Fibroblast of villous mesenchyme (primary cell): ENCODE measurements at regions not wholly inside any gene's neighbourhood (a gene's known extent, or its start where the extent isn't known, plus 50 kb on each side); places are given as distances from the start of the nearest gene placed in this dataset.

ENCODE experiments used
- DNase-seq: peaks from one replicate; pipeline ENCODE4 v3.0.0-alpha.2; 2010; ENCODE audit warnings: low read depth
- H3K4me3 ChIP-seq: 2 replicates; pipeline ENCODE4 v1.5.1; 2011; ENCODE audit warnings: low read depth, mild to moderate bottlenecking, low read length
- CTCF ChIP-seq: IDR thresholded peaks from 2 replicates; pipeline ENCODE4 v1.5.1; 2012; ENCODE audit warnings: low read depth, mild to moderate bottlenecking, low read length; ENCODE audit not compliant: insufficient read depth

- H3K4me3 ChIP-seq: no peak overlapping the region
- no peak for DNase-seq
- TF ChIP-seq CTCF: no peak
These were observed 644.7 kb upstream of the PCDH10 start for GRCh38 chr4:132504438-132504837.

GRCh38 chr4:132506568-132506967 is 642.5 kb upstream of the PCDH10 start:
- no peak for DNase-seq
- no peak overlapping the region for H3K4me3 ChIP-seq
- TF ChIP-seq CTCF: no peak

- DNase-seq: no peak
- TF ChIP-seq CTCF: no peak
- H3K4me3 ChIP-seq: no peak overlapping the region
These were observed 635.6 kb upstream of the PCDH10 start for GRCh38 chr4:132513491-132513890.

- H3K4me3 ChIP-seq: no peak overlapping the region
- no peak for DNase-seq
- no peak for TF ChIP-seq CTCF
These were observed 622.4 kb upstream of the PCDH10 start for GRCh38 chr4:132526652-132527051.

GRCh38 chr4:132527817-132528216 is 621.3 kb upstream of the PCDH10 start:
- TF ChIP-seq CTCF: no peak
- no peak overlapping the region for H3K4me3 ChIP-seq

GRCh38 chr4:132530861-132531260 is 618.2 kb upstream of the PCDH10 start:
- TF ChIP-seq CTCF: no peak
- DNase-seq: no peak
- H3K4me3 ChIP-seq: no peak overlapping the region

More at GRCh38 chr4:132527817-132528216, 621.3 kb upstream of the PCDH10 start:
- no peak for DNase-seq

- no peak for DNase-seq
These were observed 608.8 kb upstream of the PCDH10 start for GRCh38 chr4:132540268-132540667.

More at GRCh38 chr4:132540268-132540667, 608.8 kb upstream of the PCDH10 start:
- H3K4me3 ChIP-seq: no peak overlapping the region
- TF ChIP-seq CTCF: no peak
